ENCODE measurements at regions not wholly inside any gene's neighbourhood (a gene's known extent, or its start where the extent isn't known, plus 50 kb on each side); places are given as distances from the start of the nearest gene placed in this dataset.
"Not testable (repeated sequence)": the region's sequence is repeated elsewhere in the genome, so short reads cannot be mapped to it uniquely, and the experiment has no call there.

GRCh38 chr2:240237609-240238174, 97.2 kb upstream of the OTOS start:
- H3K4me3 Mint-ChIP-seq = no peak overlapping the region
- H3K27ac Mint-ChIP-seq = no peak overlapping the region
- no peaks in the 10 kb centered on the region for H3K4me1 Mint-ChIP-seq
- no peaks in the 10 kb centered on the region for H3K36me3 Mint-ChIP-seq (ENCODE audit: low read depth)
- peaks cover 6% of the 10 kb centered on the region for H3K27me3 Mint-ChIP-seq
- ATAC-seq (replicated peaks) = no peak
- no peaks in the 10 kb centered on the region for H3K9me3 Mint-ChIP-seq

GRCh38 chr2:240238201-240238600, 97.7 kb upstream of the OTOS start:
- Mint-ChIP-seq H3K36me3 (ENCODE audit: low read depth) (no peaks in the 10 kb centered on the region), H3K4me3 (no peak overlapping the region), H3K27me3 (peaks cover 6% of the 10 kb centered on the region), H3K4me1 (no peaks in the 10 kb centered on the region), H3K9me3 (no peaks in the 10 kb centered on the region), H3K27ac (no peak overlapping the region)
- no peak for ATAC-seq (replicated peaks)

GRCh38 chr2:240238786-240239185, 98.3 kb upstream of the OTOS start:
- H3K27me3 Mint-ChIP-seq = peaks cover 7% of the 10 kb centered on the region
- H3K4me3 Mint-ChIP-seq = no peak overlapping the region
- H3K36me3 Mint-ChIP-seq (ENCODE audit: low read depth) = no peaks in the 10 kb centered on the region
- ATAC-seq (replicated peaks) = no peak
- H3K4me1 Mint-ChIP-seq = no peaks in the 10 kb centered on the region
- no peak overlapping the region for H3K27ac Mint-ChIP-seq
- H3K9me3 Mint-ChIP-seq = no peaks in the 10 kb centered on the region

- H3K27me3 Mint-ChIP-seq = peaks cover 12% of the 10 kb centered on the region
- H3K36me3 Mint-ChIP-seq (ENCODE audit: low read depth) = no peaks in the 10 kb centered on the region
- H3K4me1 Mint-ChIP-seq = no peaks in the 10 kb centered on the region
- H3K27ac Mint-ChIP-seq = no peak overlapping the region
- no peaks in the 10 kb centered on the region for H3K9me3 Mint-ChIP-seq
- H3K4me3 Mint-ChIP-seq = no peak overlapping the region
- no peak for ATAC-seq (replicated peaks)
Measured at GRCh38 chr2:240239325-240239724, 98.9 kb upstream of the OTOS start.

- H3K36me3 Mint-ChIP-seq (ENCODE audit: low read depth) = no peaks in the 10 kb centered on the region
- no peaks in the 10 kb centered on the region for H3K9me3 Mint-ChIP-seq
- H3K27me3 Mint-ChIP-seq = peaks cover 16% of the 10 kb centered on the region
- no peak overlapping the region for H3K27ac Mint-ChIP-seq
- H3K4me3 Mint-ChIP-seq = no peak overlapping the region
- ATAC-seq (replicated peaks) = no peak
- no peaks in the 10 kb centered on the region for H3K4me1 Mint-ChIP-seq
Measured at GRCh38 chr2:240240017-240240734, 99.7 kb upstream of the OTOS start.

GRCh38 chr2:240240781-240241180, 100.3 kb upstream of the OTOS start:
- H3K4me3 Mint-ChIP-seq = no peak overlapping the region
- H3K9me3 Mint-ChIP-seq = no peaks in the 10 kb centered on the region
- ATAC-seq (replicated peaks) = no peak
- H3K4me1 Mint-ChIP-seq = no peaks in the 10 kb centered on the region
- H3K27me3 Mint-ChIP-seq = peaks cover 19% of the 10 kb centered on the region
- H3K27ac Mint-ChIP-seq = no peak overlapping the region
- no peaks in the 10 kb centered on the region for H3K36me3 Mint-ChIP-seq (ENCODE audit: low read depth)

- Mint-ChIP-seq H3K9me3 (no peaks in the 10 kb centered on the region), H3K27me3 (peaks cover 24% of the 10 kb centered on the region), H3K4me1 (no peaks in the 10 kb centered on the region), H3K36me3 (ENCODE audit: low read depth) (no peaks in the 10 kb centered on the region), H3K27ac (no peak overlapping the region), H3K4me3 (no peak overlapping the region)
- ATAC-seq (replicated peaks) = no peak
Measured at GRCh38 chr2:240241572-240241971, 101.1 kb upstream of the OTOS start.

- H3K4me1 Mint-ChIP-seq; H3K27ac Mint-ChIP-seq; H3K4me3 Mint-ChIP-seq; ATAC-seq (replicated peaks); H3K36me3 Mint-ChIP-seq (ENCODE audit: low read depth); H3K9me3 Mint-ChIP-seq: not testable (repeated sequence)
- H3K27me3 Mint-ChIP-seq = peaks cover 29% of the 10 kb centered on the region
Measured at GRCh38 chr2:240243049-240243448, 102.6 kb upstream of the OTOS start.

GRCh38 chr2:240244543-240244942, 104.1 kb upstream of the OTOS start:
- H3K27me3 Mint-ChIP-seq = peaks cover 26% of the 10 kb centered on the region
- no peak overlapping the region for H3K27ac Mint-ChIP-seq
- H3K9me3 Mint-ChIP-seq = no peaks in the 10 kb centered on the region
- ATAC-seq (replicated peaks) = no peak
- no peak overlapping the region for H3K4me3 Mint-ChIP-seq
- no peaks in the 10 kb centered on the region for H3K4me1 Mint-ChIP-seq
- no peaks in the 10 kb centered on the region for H3K36me3 Mint-ChIP-seq (ENCODE audit: low read depth)

GRCh38 chr2:240245184-240245583, 104.7 kb upstream of the OTOS start:
- peaks cover 26% of the 10 kb centered on the region for H3K27me3 Mint-ChIP-seq
- H3K4me3 Mint-ChIP-seq = no peak overlapping the region
- H3K36me3 Mint-ChIP-seq (ENCODE audit: low read depth) = no peaks in the 10 kb centered on the region
- ATAC-seq (replicated peaks) = no peak
- no peak overlapping the region for H3K27ac Mint-ChIP-seq
- H3K9me3 Mint-ChIP-seq = no peaks in the 10 kb centered on the region
- no peaks in the 10 kb centered on the region for H3K4me1 Mint-ChIP-seq

GRCh38 chr2:240245706-240246105, 105.2 kb upstream of the OTOS start:
- Mint-ChIP-seq H3K4me3 (no peak overlapping the region), H3K27me3 (peaks cover 23% of the 10 kb centered on the region), H3K4me1 (no peaks in the 10 kb centered on the region), H3K9me3 (no peaks in the 10 kb centered on the region), H3K27ac (no peak overlapping the region), H3K36me3 (ENCODE audit: low read depth) (no peaks in the 10 kb centered on the region)
- no peak for ATAC-seq (replicated peaks)

GRCh38 chr2:240246173-240246820, 105.8 kb upstream of the OTOS start:
- Mint-ChIP-seq H3K4me1 (no peaks in the 10 kb centered on the region), H3K9me3 (no peaks in the 10 kb centered on the region), H3K4me3 (no peak overlapping the region), H3K36me3 (ENCODE audit: low read depth) (no peaks in the 10 kb centered on the region), H3K27me3 (peaks cover 23% of the 10 kb centered on the region), H3K27ac (no peak overlapping the region)
- ATAC-seq (replicated peaks) = no peak

- Mint-ChIP-seq H3K27me3 (peaks cover 23% of the 10 kb centered on the region), H3K4me1 (no peaks in the 10 kb centered on the region), H3K27ac (no peak overlapping the region), H3K36me3 (ENCODE audit: low read depth) (no peaks in the 10 kb centered on the region), H3K4me3 (no peak overlapping the region), H3K9me3 (no peaks in the 10 kb centered on the region)
- no peak for ATAC-seq (replicated peaks)
Measured at GRCh38 chr2:240247241-240247867, 106.9 kb upstream of the OTOS start.

- no peaks in the 10 kb centered on the region for H3K36me3 Mint-ChIP-seq (ENCODE audit: low read depth)
- no peak overlapping the region for H3K27ac Mint-ChIP-seq
- peaks cover 23% of the 10 kb centered on the region for H3K27me3 Mint-ChIP-seq
- no peaks in the 10 kb centered on the region for H3K4me1 Mint-ChIP-seq
- H3K9me3 Mint-ChIP-seq = no peaks in the 10 kb centered on the region
- no peak for ATAC-seq (replicated peaks)
- no peak overlapping the region for H3K4me3 Mint-ChIP-seq
Measured at GRCh38 chr2:240247868-240248720, 107.6 kb upstream of the OTOS start.
